ENCODE measurements at regions not wholly inside any gene's neighbourhood (a gene's known extent, or its start where the extent isn't known, plus 50 kb on each side); places are given as distances from the start of the nearest gene placed in this dataset.

DNA sequence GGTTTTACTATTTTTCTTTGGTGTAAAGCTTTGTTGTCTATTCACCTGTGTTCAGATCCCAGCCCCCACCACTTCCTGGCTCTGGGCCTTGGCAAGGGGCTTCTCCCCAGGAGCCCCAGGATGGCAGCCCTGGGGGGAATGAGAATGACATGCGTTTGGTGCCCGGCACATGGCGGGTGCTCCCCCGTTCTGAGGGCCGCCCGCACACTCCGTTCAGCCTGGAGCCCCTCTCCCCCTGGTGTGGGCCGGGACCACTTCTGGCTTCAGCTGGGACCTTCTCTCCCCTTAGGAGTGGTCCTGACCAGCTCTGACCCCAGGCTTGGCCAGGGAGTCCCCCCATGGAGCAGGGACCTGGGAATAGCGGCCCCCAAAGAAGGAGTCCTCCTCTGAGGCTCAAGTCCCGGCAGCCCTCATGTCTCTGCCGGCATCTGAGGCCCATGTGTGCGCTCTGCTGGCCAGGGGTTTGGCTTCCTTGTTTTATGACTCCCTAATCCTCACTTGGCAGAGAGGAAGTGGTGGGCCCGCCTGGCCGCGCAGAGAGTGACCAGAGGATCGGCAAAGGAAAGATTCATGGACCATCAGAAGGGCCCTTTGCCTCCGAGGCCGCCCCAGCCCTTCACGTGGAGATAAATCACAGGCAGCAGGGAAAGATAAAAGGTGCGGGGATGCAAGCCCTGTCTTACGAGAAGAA lies 57.0 kb upstream of the LMX1B start:
- DNase-seq, result no peak

DNA sequence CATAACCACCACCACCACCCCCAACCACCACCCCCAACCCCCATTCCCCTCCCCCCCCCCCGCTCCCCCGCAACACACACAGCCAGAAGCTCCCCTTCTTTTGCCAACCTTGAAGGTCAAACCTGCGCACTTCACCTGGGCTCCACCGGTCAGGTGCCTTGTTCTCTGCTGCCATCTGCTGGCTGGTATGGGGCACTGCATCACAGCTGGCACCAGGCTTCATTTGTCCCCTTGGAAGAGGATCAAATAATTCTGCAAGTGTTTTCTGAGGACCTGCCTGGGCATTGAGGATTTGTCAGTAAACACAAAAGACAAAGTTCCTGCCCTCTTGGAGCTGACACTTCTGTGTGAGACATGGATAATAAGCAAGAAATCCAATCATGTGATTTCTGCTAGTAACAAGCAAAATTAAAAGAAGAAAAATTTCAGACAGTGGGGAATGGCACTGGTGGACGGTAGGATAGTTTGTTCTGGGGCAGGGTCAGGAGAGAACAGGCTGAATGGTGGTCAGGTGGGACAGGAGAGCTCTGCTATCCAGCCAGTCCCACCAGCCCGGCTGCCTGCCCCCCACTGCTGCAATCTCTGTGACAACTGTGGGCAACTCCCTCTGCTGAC lies 55.6 kb upstream of the LMX1B start:
- DNase-seq, result peak; percentile 89

DNA sequence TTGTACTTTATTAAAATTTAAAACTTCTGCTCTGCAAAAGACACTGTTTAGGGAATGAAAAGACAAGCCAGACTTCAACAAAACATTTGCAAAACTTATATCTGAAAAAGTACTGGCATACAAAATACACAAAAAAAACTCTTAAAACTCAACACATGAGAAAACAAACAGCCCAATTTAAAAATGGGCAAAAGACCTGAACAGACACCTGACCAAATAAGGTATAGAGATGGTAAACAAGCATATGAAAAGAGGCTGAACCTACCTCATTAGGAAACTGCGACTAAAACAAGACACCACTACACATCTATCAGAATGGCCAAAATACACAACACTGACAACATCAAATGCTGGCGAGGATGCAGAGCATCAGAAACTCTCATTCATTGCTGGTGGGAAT lies 54.4 kb upstream of the LMX1B start:
- DNase-seq, result no peak

DNA sequence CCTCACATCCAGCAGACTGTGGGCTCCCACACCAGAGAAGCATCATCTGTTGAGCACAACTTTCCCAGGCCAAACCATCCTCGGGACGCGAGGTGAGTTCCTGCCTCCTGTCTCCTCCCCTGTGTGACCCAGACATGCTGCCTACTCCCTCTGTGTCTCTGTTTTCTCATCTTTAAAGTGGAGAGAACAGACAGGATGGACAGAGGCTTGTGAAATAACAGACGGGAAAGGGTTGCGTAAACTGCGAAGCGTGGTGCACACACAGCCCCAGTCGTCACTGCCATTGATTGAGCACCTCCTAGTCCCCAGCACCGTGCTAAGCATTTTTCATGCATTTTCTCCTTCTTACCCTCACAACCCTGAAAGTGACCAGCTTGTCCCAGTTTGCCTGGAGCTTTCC lies 52.1 kb upstream of the LMX1B start:
- no peak for DNase-seq

DNA sequence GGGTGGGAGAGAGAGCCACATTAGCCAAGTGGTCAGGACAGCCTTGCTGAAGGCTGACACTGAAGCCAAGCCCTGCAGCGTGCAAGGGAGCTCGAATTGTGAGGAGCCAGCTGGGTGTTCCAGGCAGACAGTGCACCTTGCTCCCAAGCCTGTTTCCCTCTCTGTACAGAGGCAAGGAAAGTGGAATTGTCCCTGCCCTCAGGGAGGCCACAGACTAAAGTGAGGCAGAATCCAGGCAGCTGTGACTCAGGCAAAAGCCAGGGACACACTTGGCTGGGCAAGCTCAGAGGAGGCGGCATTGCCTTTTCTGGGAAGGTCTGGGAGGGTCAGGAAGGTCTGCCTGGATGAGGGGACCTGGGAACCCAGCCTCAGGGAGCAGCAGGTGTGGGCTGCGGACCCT lies 50.2 kb upstream of the LMX1B start:
- DNase-seq, result no peak
